Activated CD8-positive, alpha-beta memory T cell treated with anti-CD3 and anti-CD28 coated beads for 36 hours (primary cell): ENCODE measurements at regions not wholly inside any gene's neighbourhood (a gene's known extent, or its start where the extent isn't known, plus 50 kb on each side); places are given as distances from the start of the nearest gene placed in this dataset.

Source experiments
- CTCF ChIA-PET: fragments of 350-600 bp; sonication (Branson Sonifier 250); formaldehyde crosslinking; loops from one replicate; lab custom pipeline; 2021; ENCODE audit warnings: antibody characterized with exemption; lab: Charles Lee
- POLR2A ChIA-PET: fragments of 350-600 bp; sonication (Branson Sonifier 250); formaldehyde crosslinking; loops from one replicate; lab custom pipeline; 2021; ENCODE audit warnings: antibody characterized with exemption; lab: Charles Lee

DNA sequence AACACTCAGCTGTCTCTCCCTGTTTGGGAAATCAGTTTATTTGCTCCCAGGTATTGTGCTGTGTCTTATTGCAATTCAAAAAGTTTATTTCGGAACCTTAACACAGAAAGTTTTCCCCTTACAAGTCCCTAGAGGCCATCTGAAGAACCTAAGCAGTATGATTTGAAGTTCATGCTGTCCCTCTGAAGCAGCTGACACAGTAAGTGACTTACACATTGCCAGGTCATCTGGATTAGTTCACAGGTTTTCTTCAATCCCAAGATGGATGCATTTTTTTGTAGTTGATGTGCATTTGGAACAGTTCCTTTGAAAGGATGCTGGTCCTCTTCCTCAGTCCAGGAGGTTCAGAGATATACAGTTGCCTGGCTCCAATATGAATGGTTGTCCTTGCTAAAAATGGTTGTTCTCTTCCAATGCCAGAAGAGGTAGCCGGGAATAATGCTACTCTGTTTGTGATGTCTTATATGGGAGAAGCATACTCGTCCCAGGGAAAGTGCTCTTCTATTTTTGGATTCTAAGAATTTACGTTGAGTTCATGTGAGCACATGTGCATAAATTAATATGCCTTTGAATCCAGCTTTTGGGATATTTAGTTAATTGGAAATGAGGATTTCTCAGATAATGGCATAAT, 183.5 kb upstream of the PHYHIPL start:
- CTCF ChIA-PET: no interaction called here
- POLR2A ChIA-PET: no interaction called here

DNA sequence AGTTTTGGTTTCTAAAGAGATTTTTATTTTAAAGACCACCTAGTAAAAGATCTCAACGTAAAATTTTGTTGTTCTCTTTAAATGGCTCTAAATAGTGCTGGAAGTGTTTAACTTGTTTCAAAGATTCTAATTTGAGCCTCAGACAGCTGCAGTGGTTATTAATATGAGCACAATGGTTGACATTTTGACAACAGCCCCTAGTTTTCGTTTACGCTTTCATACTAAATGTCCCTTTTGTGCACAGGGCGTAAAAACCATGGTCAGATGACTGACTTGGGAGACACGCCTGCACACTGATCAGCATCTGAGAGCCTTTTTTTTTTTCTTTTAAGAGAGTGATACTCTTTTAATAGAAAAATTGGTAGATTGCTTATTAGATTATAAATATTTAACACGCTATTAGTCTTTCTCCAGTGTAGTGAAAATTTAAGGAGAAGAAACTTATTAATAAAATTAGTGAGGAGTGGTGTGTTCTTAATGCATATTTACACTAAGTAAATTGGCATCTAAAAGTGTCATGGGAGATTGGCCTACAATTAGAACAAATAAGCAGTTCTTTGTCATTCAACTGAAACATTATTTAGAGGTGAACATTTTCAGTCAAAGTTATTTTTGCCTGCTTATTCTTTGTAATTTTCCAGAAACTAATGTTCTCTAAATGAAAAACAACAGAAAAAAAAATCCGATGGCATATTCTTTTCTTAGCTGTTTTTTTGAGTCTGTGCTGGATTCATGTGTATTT, 182.8 kb upstream of the PHYHIPL start:
- ChIA-PET POLR2A (no interaction called here), CTCF (no interaction called here)

DNA sequence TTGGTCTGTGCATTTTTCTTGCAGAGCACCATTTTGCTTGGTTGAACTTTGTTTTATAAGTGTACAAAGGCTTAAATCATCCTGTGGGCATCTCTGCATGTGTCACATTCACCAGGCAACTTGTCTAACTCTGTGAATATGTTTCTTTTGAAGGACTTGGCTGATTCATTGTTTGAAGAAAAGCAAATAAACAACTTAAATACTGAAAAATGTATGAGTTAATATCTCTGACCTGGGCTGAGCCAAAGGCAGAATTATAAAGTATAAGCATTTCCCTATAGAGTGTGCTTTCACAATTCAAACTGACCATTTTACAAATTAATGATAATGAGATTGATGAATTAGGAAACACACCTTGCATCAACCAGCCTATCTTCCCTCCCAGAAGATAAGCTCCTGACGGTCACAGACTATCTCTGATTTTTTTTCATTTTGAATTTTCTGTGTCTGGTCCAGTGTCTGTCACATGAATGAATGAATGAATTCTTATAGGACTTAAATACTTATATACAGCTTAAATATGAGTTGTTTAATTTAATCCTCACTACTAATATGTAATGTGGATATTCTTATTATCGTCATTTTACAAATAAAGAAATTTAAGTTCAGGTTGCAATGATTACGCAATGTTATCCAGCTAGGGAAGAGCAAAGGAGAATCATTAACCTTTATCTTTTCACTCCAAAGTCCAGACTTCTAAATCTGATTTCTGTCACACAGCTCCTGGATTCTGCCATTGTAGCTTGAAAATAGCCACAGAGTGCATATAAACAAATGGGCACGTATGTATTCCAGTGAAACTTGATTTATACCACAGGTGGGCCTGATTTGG, 182.0 kb upstream of the PHYHIPL start:
- CTCF ChIA-PET: no interaction called here
- POLR2A ChIA-PET: no interaction called here

DNA sequence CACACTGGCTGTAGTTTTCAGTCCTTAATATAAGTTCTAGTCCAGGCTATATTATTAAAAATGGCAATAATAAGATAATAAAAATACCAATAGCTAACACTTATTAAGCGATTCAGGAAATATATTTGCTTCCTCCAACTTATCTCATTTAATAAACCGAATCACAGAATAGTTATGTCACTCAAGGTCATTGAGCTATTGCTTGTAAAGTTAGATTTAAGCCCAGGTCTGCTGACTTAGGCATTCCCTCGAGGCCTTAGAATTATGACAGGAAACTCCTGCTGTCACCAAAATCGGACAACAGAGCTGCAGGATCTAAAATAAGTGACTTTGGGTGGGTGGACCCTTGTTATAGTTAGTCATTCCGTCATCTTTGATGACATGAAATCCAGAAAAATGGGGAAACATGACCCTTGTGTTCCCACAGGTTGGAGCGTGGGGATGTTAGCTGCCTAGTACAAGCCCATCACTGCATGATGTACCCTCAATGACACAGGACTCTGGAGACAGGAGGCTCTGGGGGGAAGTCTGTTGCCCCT, 181.3 kb upstream of the PHYHIPL start:
- CTCF ChIA-PET: no interaction called here
- POLR2A ChIA-PET: no interaction called here

DNA sequence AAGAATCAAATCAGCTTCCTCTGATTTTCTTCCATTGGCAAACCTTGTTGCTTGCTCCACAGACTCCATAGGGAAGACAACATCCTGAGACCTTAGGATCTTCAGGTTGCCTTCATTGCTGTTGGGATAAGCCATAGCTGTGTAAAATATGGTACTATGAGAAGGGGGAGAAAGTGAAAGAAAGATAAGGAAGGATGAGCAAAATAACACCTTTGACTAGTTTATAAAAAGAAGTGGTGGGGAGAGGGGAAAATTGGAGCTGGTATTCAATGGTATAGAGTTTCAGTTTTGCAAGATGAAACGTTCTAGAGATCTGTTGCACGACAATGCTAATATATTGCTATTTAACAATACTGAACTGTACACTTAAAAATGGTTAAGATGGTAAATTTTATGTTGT, 180.4 kb upstream of the PHYHIPL start:
- ChIA-PET POLR2A (no interaction called here), CTCF (no interaction called here)

DNA sequence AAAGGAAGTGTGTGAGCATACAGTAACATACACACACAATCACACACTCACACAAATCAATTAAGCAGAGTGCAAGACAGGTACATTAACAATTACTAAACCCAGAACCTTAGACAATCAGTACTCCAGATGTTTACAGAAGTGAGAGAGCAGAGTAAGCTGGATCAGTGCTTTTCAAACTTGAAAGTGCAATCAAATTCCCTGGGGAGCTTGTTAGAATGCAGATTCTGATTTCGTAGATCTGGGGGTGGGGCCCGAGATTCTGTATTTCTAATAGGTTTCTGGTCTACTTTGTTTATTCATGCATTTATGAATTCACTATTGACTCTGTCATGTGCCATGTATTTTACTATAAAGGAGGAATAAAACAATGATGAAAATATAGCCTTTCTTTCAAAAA, 179.6 kb upstream of the PHYHIPL start:
- POLR2A ChIA-PET: no interaction called here
- CTCF ChIA-PET: no interaction called here

DNA sequence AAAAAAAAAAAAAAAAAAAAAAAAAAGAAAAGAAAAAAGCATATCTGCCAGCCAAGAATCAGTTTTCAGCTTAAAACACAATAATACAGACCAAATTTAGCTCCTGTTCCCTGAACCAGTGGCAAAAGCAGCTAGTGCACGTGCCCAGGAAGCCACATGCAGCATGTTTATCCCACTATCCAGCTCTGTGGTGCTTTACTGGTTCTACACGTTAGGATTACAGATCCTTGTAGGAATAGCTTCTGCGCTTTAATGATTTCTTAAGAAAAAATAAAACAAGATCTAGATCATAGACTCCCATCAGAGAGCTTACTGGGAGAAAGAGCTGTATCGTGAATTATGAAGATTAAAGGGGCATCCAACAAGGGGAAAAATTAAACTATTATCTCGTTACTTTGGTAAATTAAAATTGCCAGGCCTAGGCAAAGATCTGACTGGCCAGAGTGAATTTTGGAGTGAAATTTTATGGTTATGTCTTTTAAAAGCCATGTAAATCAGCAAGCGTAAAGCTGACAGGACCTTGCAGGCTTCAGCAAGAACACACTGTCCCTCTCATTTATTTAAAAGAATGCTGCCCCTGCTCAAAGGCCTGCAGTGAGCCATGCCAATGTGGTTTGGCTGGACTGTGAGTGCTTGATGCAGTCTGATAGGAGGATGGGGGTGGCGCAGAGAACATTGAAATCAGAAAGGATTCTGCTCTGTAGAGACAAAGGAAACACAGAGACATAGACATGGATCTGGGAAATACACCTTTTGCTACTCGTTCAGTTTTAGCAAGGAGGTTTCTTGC, 177.3 kb upstream of the PHYHIPL start:
- POLR2A ChIA-PET: no interaction called here

DNA sequence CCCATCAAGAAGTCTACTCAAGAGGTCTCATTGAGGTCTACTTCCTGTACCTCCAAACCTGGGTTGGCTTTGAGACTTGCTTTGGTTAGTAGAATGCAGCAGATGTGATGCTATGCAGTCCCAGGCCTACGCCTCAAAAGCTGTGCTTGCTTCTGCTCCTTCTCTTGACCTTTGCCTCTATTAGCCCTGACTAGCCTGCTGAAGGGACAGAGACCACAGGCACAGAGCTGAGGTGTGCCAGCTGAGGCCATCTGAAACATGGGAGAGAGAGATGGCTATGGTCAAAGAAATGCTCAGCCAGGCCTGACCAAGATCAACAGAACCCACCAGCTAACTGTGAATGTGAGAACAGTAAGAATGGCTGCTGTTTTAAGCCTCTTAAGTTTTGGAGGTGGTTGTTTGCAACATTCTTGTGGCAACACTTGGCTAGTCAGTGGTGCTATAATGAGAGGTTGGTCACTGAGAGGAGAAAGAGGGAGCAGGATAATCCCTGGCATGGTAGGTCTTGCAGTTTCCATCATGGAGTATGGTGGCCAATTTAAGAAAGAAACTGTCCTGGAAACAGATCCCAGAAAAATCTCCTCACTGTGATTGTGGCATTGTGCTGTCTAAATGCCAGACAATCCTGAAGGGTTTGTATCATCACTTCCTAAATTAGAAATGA, 176.1 kb upstream of the PHYHIPL start:
- ChIA-PET CTCF (no interaction called here), POLR2A (no interaction called here)

More for the DNA sequence above, 177.3 kb upstream of the PHYHIPL start:
- CTCF ChIA-PET: no interaction called here

DNA sequence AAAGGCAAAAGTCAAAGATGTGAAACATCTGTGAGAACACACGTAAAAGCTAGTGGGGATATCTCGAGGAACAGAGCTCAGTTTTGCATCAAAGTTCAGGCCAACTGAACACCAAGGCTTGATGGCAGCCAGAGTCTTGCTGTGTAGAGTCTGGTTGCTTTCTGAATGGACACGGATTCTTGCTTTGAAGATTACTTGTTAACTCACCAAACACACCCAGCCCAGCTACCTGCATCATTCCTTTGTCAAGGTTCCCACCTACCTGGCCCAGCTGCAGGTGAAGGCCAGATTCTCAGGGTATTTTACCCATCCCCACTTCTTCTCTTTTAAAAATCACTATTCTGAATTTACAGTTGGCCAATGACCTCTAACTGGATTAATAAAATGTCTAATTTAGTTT, 174.4 kb upstream of the PHYHIPL start:
- ChIA-PET CTCF (no interaction called here), POLR2A (no interaction called here)

DNA sequence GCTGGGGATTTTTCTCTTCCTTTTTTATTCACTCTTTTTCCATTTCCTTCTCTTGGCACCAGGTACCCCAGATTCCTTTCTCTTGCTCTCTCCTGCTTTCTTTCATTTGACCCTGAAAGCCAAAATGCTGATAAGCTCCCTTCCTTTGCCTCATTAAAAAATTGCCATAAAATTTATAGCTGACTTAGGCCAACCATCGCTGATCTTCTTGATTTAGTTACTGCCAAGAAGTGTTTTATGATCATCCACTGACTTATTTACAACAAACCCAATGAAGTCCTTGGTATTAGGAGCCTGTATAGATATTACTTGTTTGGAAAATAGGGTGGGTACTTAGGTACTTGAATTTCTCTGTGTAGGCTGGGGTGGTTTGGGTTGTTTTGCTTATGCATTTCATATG, 173.2 kb upstream of the PHYHIPL start:
- POLR2A ChIA-PET: no interaction called here
- CTCF ChIA-PET: no interaction called here

DNA sequence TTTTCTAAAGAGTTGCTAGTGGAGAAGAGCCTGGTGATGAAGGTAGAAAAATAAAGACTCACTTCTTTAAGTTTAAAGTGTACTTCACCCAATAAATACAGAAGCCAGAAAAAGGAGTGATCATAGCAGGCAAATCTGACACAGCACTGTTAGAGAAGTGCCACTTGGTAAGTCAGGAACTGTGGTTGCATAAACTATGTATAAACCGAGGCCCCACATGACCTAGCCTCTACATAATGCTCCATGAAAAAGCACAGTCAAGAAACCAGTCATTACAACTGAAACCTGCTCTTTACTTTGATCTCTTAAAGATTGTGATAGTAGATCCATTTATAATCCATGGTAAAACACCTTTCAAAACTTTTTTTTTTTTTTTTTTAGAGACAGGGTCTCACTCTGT, 172.1 kb upstream of the PHYHIPL start:
- POLR2A ChIA-PET: no interaction called here

DNA sequence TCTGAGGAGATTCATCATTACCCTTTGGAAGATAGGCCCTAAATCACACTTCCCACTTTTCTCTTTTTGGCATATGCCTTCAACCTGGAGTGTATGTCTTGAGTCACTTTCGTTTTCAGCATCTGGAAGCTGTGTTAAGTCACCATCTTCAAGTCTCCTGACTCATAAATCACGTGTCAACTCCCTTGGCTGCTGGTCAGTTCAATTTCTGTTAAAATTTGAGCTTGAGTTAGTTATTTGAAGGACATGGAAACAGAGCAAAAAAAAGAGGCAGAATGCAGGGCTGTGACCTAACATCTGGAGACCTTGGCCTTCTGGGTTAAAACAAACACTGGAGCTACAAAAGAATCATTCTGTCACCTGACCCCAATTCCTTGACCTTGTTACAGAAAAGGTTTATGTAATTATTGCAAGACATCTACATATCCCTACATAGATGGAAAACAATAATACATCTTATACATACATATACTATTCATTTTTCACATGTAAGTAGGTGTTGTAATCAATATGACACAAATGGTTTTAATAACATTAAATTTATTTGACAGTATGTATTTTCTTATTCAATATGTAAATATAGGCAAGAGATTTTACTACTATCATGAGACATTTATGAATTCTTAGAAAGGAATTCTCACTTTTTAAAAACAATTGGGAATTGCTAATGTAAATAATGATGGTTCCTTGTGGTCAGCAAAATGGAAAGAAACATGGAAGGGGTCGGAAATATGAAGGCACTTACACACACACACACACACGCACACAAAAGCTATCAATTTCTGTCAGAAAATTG, 169.7 kb upstream of the PHYHIPL start:
- CTCF ChIA-PET: no interaction called here

More for the DNA sequence above, 172.1 kb upstream of the PHYHIPL start:
- CTCF ChIA-PET: no interaction called here

DNA sequence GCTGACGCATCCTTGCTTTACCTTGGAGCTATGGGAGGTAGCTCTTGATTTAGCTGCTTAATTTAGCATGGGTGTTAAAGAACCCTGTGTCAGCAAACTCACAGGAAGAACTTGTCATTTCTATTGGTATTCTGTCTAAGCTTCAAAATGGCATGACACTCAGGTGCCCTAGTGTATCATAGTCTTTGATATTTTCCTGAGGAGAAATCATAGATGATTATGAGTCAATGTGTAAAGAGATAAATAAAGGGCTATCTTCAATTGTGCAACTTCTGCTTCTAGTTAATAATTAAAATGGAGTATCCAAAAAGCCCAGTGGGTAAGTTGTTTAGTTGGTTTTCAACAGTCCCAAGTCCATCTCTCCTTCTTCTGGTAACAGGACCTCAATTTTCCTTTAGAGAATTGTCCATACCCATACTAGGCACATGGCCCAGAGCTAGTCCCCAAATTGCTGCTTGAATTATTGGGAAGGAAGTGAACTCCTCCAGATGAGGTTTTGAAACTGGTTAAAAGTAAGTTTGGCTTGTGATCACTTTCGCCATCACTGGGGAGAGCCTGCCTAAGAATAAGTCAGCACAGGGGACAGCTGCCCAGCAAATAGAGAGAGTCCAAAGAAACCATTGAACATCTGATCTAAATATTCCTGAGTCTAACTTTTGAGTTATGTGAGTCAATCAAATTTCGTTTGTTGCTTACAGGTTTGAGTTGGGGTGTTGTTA, 169.0 kb upstream of the PHYHIPL start:
- ChIA-PET POLR2A (no interaction called here), CTCF (no interaction called here)

More for the DNA sequence above, 169.7 kb upstream of the PHYHIPL start:
- POLR2A ChIA-PET: no interaction called here

DNA sequence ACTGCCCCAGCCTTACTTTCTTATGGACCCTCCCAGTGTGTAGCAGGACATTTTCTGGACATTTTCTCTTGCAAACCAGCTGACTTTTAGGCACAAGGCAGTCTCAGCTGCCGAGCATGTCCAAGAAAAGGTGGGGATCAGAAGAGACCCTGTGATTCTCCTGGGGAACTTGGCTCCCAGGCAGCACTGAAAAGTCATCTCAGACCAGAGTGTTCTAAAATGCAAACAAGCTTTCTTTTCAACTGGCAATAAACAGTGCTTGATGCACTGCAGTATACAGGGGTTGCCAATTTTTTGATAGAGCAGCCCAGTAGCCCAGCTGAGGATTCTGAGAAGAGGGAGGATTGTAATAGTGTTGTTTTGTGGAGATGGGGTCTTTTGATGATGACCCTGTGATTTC, 168.0 kb upstream of the PHYHIPL start:
- POLR2A ChIA-PET: no interaction called here
- CTCF ChIA-PET: no interaction called here

DNA sequence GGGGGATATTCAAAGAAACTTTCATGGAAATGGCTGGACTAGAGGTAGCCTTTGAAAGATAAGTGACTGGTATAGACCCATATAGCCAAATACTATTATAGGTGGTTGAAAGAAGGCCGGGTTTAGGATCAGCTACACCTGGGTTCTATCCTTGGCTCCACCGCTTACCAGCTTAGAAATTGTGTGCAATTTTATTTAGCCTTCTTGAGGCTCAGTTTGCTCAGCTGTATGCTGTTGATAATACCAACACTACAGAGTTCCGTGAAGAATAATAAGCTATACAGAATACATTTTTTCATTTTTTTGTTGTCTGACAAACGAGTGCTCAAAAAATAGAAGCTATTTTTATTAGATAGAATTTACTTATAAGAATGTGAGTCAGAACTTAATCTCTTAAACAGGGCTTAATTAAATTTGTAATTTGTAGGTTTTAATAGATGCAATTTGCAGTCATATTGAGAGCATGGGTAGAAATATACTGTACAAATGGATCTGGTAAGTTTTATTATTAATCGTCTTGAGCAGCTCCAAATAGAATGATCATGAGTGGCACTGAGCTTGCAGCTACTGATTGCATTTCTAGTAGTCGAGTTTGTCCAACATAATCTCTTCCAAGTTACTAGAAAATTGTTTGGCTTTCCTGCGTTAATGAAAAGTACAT, 164.3 kb upstream of the PHYHIPL start:
- CTCF ChIA-PET: no interaction called here
- POLR2A ChIA-PET: no interaction called here

DNA sequence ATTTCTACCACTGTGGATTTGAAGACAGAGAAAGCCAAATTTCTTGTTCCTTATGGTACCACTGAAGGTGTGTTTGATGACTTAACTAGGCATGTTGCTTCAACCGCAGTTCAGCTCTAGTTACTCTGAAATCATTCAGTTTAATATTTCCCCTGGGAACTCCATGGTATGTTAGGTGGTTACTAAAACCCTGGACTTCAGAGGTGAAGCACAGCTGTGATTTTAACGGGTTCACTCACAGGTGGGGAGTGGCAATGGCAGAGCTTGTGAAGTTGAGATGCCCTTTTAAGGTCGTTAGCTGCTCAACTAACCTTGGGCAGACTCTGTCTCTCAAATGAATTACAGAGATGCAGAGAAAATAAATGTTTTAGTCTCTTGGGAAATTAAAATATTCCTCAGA, 163.6 kb upstream of the PHYHIPL start:
- CTCF ChIA-PET: no interaction called here
- POLR2A ChIA-PET: no interaction called here

DNA sequence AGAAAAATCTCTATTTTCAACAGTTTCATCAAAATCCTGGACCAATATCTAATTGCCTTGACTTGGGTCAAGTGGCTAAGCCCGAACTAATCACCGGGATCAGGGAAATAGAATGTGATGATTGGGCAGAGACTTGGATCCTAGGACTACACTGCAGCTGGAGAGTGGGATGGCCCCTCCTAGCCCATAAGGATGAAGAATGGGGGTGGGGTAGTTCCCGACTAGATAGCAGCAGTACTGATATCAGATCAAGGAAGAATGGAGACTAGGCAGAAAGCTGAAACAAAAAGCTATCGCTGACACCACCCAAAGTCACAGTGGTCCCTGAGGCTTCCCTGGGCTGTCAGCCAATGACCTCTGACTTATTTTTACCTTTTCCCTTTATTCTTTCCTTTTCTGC, 160.4 kb upstream of the PHYHIPL start:
- ChIA-PET POLR2A (no interaction called here), CTCF (no interaction called here)
